ENCODE measurements at regions not wholly inside any gene's neighbourhood (a gene's known extent, or its start where the extent isn't known, plus 50 kb on each side); places are given as distances from the start of the nearest gene placed in this dataset.

- peak overlapping the region; percentile 5 for H2AFZ ChIP-seq (ENCODE audit: low read length)
Observed at GRCh38 chrX:40267334-40268187, 169.8 kb upstream of the BCOR start.

More at GRCh38 chrX:40267334-40268187, 169.8 kb upstream of the BCOR start:
- Histone ChIP-seq H4K20me1 (ENCODE audit: insufficient read depth, low read length) (no peaks in the 10 kb centered on the region), H3K79me2 (ENCODE audit: insufficient read depth, low read length) (no peaks in the 10 kb centered on the region), H3K27me3 (ENCODE audit: control insufficient read depth in 1 of 2, insufficient read depth in 2 of 2, low read length in 2 of 2) (no peaks in the 10 kb centered on the region; a peak in 1 of 5 replicates), H3K4me1 (ENCODE audit: insufficient read depth, low read length) (peaks cover 20% of the 10 kb centered on the region), H3K4me2 (ENCODE audit: low read depth, low read length) (peak overlapping the region; percentile 76), H3K9me3 (ENCODE audit: low read length) (no peaks in the 10 kb centered on the region), H3K27ac (ENCODE audit: extremely low read length, insufficient read depth, low read length) (no peak overlapping the region), H3K36me3 (replicated peaks in 1 of 2; ENCODE audit: control insufficient read depth in 1 of 2, insufficient read depth in 2 of 2, low read length in 2 of 2) (no peaks in the 10 kb centered on the region), H3K4me3 (replicated peaks in 1 of 3; ENCODE audit: insufficient read depth in 1 of 3, low read depth in 2 of 3, low read length in 3 of 3) (peak overlapping the region; percentile 45 to 69 (median 60); a peak in 5 of 6 replicates), H3K9ac (ENCODE audit: insufficient read depth, low read depth, low read length) (no peak overlapping the region)
- FAIRE-seq (no peak), DNase-seq (ENCODE audit: low spot score) (no peak), ATAC-seq (peak; percentile 56)
- intact Hi-C loops (cut with micrococcal nuclease; ENCODE audit: unreplicated experiment) (loop anchor here (1.0 to 5.0 kb wide), 5 partner anchors 95 to 451 kb away; no protein-coding TSS in a partner anchor), in situ Hi-C loops (cut with HindIII; ENCODE audit: extremely low pct_ligation_motif_present, low pct_unique_long_range_greater_than_20kb) (loop anchor here (10.0 to 25.0 kb wide), 2 partner anchors 183 to 330 kb away; no protein-coding TSS in a partner anchor)
- 4% methylated on average over 12 of the region's 29 CpGs for WGBS (ENCODE audit: low lambda C conversion rate)
- POLR2A ChIA-PET: interaction anchor here (0.9 to 1.6 kb wide), 3 partner anchors 91 to 536 kb away, joined by 3 to 7 read pairs (median 3); no protein-coding TSS in a partner anchor
- 0 out of 2 replicates have a peak, but pooled peaks have one; percentile 12 for TF ChIP-seq GABPB1 (CRISPR knock-in tag; IDR thresholded peaks at IDR 0.05)
- TF ChIP-seq RNF2 (conservative IDR thresholded peaks at IDR 0.05; ENCODE audit: low read depth): no peak
- TF ChIP-seq MAZ (IDR thresholded peaks at IDR 0.05; ENCODE audit: borderline replicate concordance, low read depth, low read length): no peak
- 0 out of 2 replicates have a peak, but pooled peaks have one; percentile 12 for TF ChIP-seq MAZ (CRISPR knock-in tag; IDR thresholded peaks at IDR 0.05; ENCODE audit: low read depth)
- no peak for TF ChIP-seq CEBPB (IDR thresholded peaks at IDR 0.05; ENCODE audit: borderline replicate concordance, low read depth, low read length)
- no peak for TF ChIP-seq PATZ1 (CRISPR knock-in tag; IDR thresholded peaks at IDR 0.05)
- no peak for TF ChIP-seq TEF (CRISPR knock-in tag; IDR thresholded peaks at IDR 0.05)
- TF ChIP-seq HMG20B (CRISPR knock-in tag; conservative IDR thresholded peaks at IDR 0.05): no peak
- no peak for TF ChIP-seq PRMT3 (CRISPR knock-in tag; IDR thresholded peaks at IDR 0.05; ENCODE audit: borderline replicate concordance, low read depth)
- no peak for TF ChIP-seq IKZF1 (IDR thresholded peaks at IDR 0.05)
- TF ChIP-seq HHEX (CRISPR knock-in tag; IDR thresholded peaks at IDR 0.05): no peak
- TF ChIP-seq KDM3A (CRISPR knock-in tag; IDR thresholded peaks at IDR 0.05; ENCODE audit: low read depth): peak; percentile 12; the same call in 1 of the 2 replicates
- TF ChIP-seq HMGXB4 (CRISPR knock-in tag; IDR thresholded peaks at IDR 0.05; ENCODE audit: borderline replicate concordance in 1 of 2, low read depth in 1 of 2): 0 out of 4 replicates have a peak, but pooled peaks of 1 of the 2 experiments have one; percentile 8
- peak; percentile 13; the same call in 1 of the 2 replicates for TF ChIP-seq ZNF652 (CRISPR knock-in tag; IDR thresholded peaks at IDR 0.05; ENCODE audit: borderline replicate concordance, low read depth)
- no TSS peak for BruUV-seq (replicated peaks)
- CTCF ChIA-PET (ENCODE audit: low intra/inter-chr PET ratio, low total read pairs): no interaction called here

Data from HepG2 (cell line).